Smooth muscle cell (in vitro differentiated cells): ENCODE measurements at regions not wholly inside any gene's neighbourhood (a gene's known extent, or its start where the extent isn't known, plus 50 kb on each side); places are given as distances from the start of the nearest gene placed in this dataset.

Experiments used
- DNase-seq: peaks from one replicate; lab custom pipeline; 2025; ENCODE audit not compliant: unreplicated experiment; lab: John Stamatoyannopoulos, UW
- H2AFZ ChIP-seq: fragments of 200-600 bp; sonication (generic); 2 replicates; pipeline ENCODE4 v1.6.0; 2016; ENCODE audit warnings: antibody characterized with exemption, low read depth, mild to moderate bottlenecking
- H3F3A ChIP-seq: fragments of 200-600 bp; sonication (generic); 2 replicates; pipeline ENCODE4 v1.6.0; 2017; ENCODE audit warnings: antibody characterized with exemption, low read depth
- H3K27ac ChIP-seq: fragments of 200-600 bp; sonication (generic); 2 replicates; pipeline ENCODE4 v1.5.1; 2016; ENCODE audit warnings: low read depth, mild to moderate bottlenecking
- H3K27me3 ChIP-seq: fragments of 200-600 bp; sonication (generic); 2 replicates; pipeline ENCODE4 v1.6.1; 2016; ENCODE audit warnings: low read depth, mild to moderate bottlenecking
- H3K36me3 ChIP-seq: fragments of 200-600 bp; sonication (generic); 2 replicates; pipeline ENCODE4 v1.5.1; 2016; ENCODE audit warnings: low read depth
- H3K4me1 ChIP-seq: fragments of 200-600 bp; sonication (generic); 2 replicates; pipeline ENCODE4 v1.5.1; 2016; ENCODE audit warnings: low read depth
- H3K4me2 ChIP-seq: fragments of 200-600 bp; sonication (generic); 2 replicates; pipeline ENCODE4 v1.6.0; 2016; ENCODE audit warnings: mild to moderate bottlenecking
- H3K4me3 ChIP-seq: fragments of 200-600 bp; sonication (generic); 2 replicates; pipeline ENCODE4 v1.5.1; 2016; ENCODE audit warnings: mild to moderate bottlenecking
- H3K79me2 ChIP-seq: fragments of 200-600 bp; sonication (generic); 2 replicates; pipeline ENCODE4 v1.6.0; 2016; ENCODE audit warnings: low read depth, mild to moderate bottlenecking
- H3K9ac ChIP-seq: fragments of 200-600 bp; sonication (generic); 2 replicates; pipeline ENCODE4 v1.6.0; 2016; ENCODE audit warnings: low read depth
- H3K9me3 ChIP-seq: fragments of 200-600 bp; sonication (generic); replicated peaks from 2 replicates; pipeline ENCODE4 v1.5.1; 2016; ENCODE audit warnings: low read depth
- H4K20me1 ChIP-seq: fragments of 200-600 bp; sonication (generic); 2 replicates; pipeline ENCODE4 v1.6.0; 2016; ENCODE audit warnings: low read depth
- WGBS: methylation state at CpG from one replicate; pipeline ENCODE4 v1.1.7; 2016; ENCODE audit warnings: low lambda C conversion rate; 5-methylcytosine and 5-hydroxymethylcytosine counted together
- TF ChIP-seq, protein P1 (sequence below): fragments of 200-600 bp; sonication (generic); IDR thresholded peaks from 2 replicates; pipeline ENCODE4 v1.5.1; 2017; ENCODE audit warnings: borderline replicate concordance, mild to moderate bottlenecking, antibody characterized with exemption; ENCODE audit not compliant: insufficient read depth, poor library complexity, severe bottlenecking

DNA sequence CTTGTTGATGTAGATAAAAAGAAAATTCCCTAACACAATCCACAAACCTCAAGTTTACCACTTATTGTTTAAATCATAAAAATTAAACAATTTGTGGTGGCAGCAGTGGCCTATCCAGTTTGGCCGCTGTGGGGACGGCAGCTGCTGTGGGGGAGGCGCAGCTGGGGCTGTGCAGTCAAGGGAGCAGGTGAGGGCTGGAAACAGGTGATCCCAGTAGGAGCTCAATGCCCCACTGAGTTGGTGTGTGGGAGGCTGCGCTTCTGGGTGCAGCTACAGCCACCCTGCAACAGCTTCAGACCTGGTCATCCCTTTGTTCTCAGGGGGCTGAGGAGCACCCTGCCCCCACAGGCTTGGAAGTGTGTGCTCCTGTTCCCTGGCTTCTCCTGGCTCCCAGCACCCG is 266.0 kb upstream of the FSIP2 start:
- TF ChIP-seq, protein P1, sequence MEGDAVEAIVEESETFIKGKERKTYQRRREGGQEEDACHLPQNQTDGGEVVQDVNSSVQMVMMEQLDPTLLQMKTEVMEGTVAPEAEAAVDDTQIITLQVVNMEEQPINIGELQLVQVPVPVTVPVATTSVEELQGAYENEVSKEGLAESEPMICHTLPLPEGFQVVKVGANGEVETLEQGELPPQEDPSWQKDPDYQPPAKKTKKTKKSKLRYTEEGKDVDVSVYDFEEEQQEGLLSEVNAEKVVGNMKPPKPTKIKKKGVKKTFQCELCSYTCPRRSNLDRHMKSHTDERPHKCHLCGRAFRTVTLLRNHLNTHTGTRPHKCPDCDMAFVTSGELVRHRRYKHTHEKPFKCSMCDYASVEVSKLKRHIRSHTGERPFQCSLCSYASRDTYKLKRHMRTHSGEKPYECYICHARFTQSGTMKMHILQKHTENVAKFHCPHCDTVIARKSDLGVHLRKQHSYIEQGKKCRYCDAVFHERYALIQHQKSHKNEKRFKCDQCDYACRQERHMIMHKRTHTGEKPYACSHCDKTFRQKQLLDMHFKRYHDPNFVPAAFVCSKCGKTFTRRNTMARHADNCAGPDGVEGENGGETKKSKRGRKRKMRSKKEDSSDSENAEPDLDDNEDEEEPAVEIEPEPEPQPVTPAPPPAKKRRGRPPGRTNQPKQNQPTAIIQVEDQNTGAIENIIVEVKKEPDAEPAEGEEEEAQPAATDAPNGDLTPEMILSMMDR = no peak
- 96% methylated on average over 5 of the region's 5 CpGs for WGBS
- no peaks in the 10 kb centered on the region for H3K27me3 ChIP-seq
- peaks cover 4% of the 10 kb centered on the region for H4K20me1 ChIP-seq
- no peaks in the 10 kb centered on the region for H3K79me2 ChIP-seq
- no peaks in the 10 kb centered on the region for H3K9me3 ChIP-seq
- H3K4me2 ChIP-seq = no peak overlapping the region
- H3K36me3 ChIP-seq = no peaks in the 10 kb centered on the region
- no peak overlapping the region for H2AFZ ChIP-seq
- H3K4me1 ChIP-seq = peaks cover 9% of the 10 kb centered on the region
- no peak overlapping the region for H3K4me3 ChIP-seq
- no peak overlapping the region for H3K27ac ChIP-seq
- no peaks in the 10 kb centered on the region for H3F3A ChIP-seq
- DNase-seq = no peak
- no peak overlapping the region for H3K9ac ChIP-seq

DNA sequence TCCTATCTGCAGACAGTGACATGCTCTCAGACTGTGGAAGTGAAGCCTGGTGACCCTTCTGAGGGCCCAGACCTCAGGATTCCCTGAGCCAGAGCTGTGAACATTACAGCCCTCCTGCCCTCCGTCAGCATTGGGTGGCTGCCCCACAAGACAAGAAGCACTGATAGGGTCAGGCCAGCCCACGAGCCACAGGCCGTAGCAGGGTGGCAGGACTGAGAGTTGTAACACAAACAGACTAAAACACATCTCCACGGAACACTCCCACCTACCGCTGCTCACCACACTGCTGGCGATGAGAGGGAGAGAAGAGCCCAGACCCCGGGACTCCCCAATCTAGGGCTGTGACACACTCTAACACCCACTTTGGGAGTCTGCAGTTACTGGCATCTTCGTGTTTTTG is 264.8 kb upstream of the FSIP2 start:
- no peaks in the 10 kb centered on the region for H3F3A ChIP-seq
- WGBS = 92% methylated on average over 8 of the region's 8 CpGs

DNA sequence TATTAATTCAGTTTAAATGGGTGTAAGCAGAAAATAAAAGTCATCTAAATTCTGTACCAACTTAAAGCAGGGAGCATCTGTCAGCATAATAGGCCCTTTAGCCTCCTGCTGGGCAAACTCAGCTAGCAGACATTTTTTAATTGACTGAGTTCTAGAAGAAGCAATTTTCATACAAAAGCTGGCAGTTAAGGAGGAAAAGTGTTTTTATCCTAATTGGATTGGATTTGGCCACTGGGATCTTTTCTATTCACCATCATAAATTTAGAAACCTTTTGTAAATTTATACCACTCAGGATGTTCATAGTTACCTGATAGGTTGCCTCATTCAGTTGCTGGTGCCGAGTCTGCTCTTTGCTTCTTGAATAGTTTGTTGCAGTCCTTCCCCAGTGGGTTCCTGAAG is 262.7 kb upstream of the FSIP2 start:
- H2AFZ ChIP-seq = no peak overlapping the region
- H3K79me2 ChIP-seq = no peaks in the 10 kb centered on the region
- H3K27ac ChIP-seq = no peak overlapping the region
- DNase-seq = no peak
- no peaks in the 10 kb centered on the region for H3K36me3 ChIP-seq
- H3F3A ChIP-seq = no peaks in the 10 kb centered on the region
- H3K9ac ChIP-seq = no peak overlapping the region
- H3K4me1 ChIP-seq = peaks cover 9% of the 10 kb centered on the region
- TF ChIP-seq, protein P1 = no peak
- H3K9me3 ChIP-seq = no peaks in the 10 kb centered on the region
- 58% methylated on average over 1 of the region's 1 CpG for WGBS
- no peaks in the 10 kb centered on the region for H3K27me3 ChIP-seq
- H3K4me3 ChIP-seq = no peak overlapping the region
- no peak overlapping the region for H3K4me2 ChIP-seq
- peaks cover 4% of the 10 kb centered on the region for H4K20me1 ChIP-seq

More for the DNA sequence above, 264.8 kb upstream of the FSIP2 start:
- Histone ChIP-seq H3K4me3 (no peak overlapping the region), H3K9ac (no peak overlapping the region), H3K9me3 (no peaks in the 10 kb centered on the region), H3K4me1 (peaks cover 9% of the 10 kb centered on the region), H2AFZ (no peak overlapping the region), H3K4me2 (no peak overlapping the region), H3K27me3 (no peaks in the 10 kb centered on the region), H4K20me1 (peaks cover 4% of the 10 kb centered on the region), H3K36me3 (no peaks in the 10 kb centered on the region), H3K79me2 (no peaks in the 10 kb centered on the region), H3K27ac (no peak overlapping the region)
- DNase-seq = no peak
- TF ChIP-seq, protein P1 = no peak

DNA sequence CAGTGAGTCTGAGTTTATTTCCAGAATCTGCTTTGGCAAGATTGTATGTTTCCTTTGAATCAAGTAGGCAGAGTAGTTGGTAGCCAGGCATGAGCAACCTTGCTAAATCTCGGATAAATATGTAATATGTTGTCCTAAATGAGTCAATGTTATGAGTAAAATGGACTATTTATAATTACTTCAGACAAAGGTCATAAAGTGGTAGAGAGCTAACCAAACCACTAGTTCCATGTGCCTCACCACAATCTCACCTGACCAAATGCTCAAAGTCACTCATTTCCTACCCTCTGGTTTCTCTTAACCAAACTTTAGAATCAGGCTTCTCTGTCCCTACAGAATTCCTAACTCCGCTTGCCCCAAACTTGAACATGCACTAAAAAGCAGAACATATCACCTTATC is 261.2 kb upstream of the FSIP2 start:
- H3K4me1 ChIP-seq = peaks cover 9% of the 10 kb centered on the region
- no peaks in the 10 kb centered on the region for H3K9me3 ChIP-seq
- H3K4me2 ChIP-seq = no peak overlapping the region
- H3K79me2 ChIP-seq = no peaks in the 10 kb centered on the region
- H3K27ac ChIP-seq = no peak overlapping the region
- H3K27me3 ChIP-seq = no peaks in the 10 kb centered on the region
- TF ChIP-seq, protein P1 = no peak
- no peak overlapping the region for H3K9ac ChIP-seq
- H3K4me3 ChIP-seq = no peak overlapping the region
- H2AFZ ChIP-seq = no peak overlapping the region
- no peaks in the 10 kb centered on the region for H3K36me3 ChIP-seq
- no peaks in the 10 kb centered on the region for H4K20me1 ChIP-seq
- DNase-seq = no peak
- WGBS = 90% methylated on average over 2 of the region's 2 CpGs
- no peaks in the 10 kb centered on the region for H3F3A ChIP-seq
